NT2/D1 (cell line): ENCODE measurements at regions not wholly inside any gene's neighbourhood (a gene's known extent, or its start where the extent isn't known, plus 50 kb on each side); places are given as distances from the start of the nearest gene placed in this dataset.
"Not testable (repeated sequence)": the region's sequence is repeated elsewhere in the genome, so short reads cannot be mapped to it uniquely, and the experiment has no call there.

Source experiments
- DNase-seq: peaks from one replicate; pipeline ENCODE4 v3.0.0-alpha.2; 2011; ENCODE audit warnings: low read depth, low spot score
- H3K27me3 ChIP-seq: 2 replicates; pipeline ENCODE4 v1.6.0; 2011; ENCODE audit warnings: mild to moderate bottlenecking; ENCODE audit not compliant: insufficient read length, insufficient read depth
- H3K36me3 ChIP-seq: 2 replicates; pipeline ENCODE4 v1.6.1; 2011; ENCODE audit warnings: mild to moderate bottlenecking, low read length, mixed read lengths; ENCODE audit not compliant: insufficient read depth, insufficient read length
- H3K4me1 ChIP-seq: 2 replicates; pipeline ENCODE4 v1.5.1; 2011; ENCODE audit not compliant: insufficient read depth, insufficient read length
- H3K4me3 ChIP-seq: 2 replicates; pipeline ENCODE4 v1.5.1; 2011; ENCODE audit warnings: low read depth; ENCODE audit not compliant: insufficient read length
- H3K9ac ChIP-seq: 2 replicates; pipeline ENCODE4 v1.6.0; 2011; ENCODE audit warnings: low read depth; ENCODE audit not compliant: insufficient read length
- H3K9me3 ChIP-seq: 2 replicates; pipeline ENCODE4 v1.5.1; 2011; ENCODE audit warnings: mild to moderate bottlenecking, low read length; ENCODE audit not compliant: insufficient read depth
- SUZ12 ChIP-seq: IDR thresholded peaks from 2 replicates; pipeline ENCODE4 v1.6.1; 2011; ENCODE audit not compliant: insufficient read length, insufficient read depth; ENCODE audit errors: extremely low read depth
- YY1 ChIP-seq: IDR thresholded peaks from 2 replicates; pipeline ENCODE4 v1.6.1; 2011; ENCODE audit not compliant: insufficient read length, insufficient read depth
- ZNF274 ChIP-seq: IDR thresholded peaks from 2 replicates; pipeline ENCODE4 v1.6.1; 2011; ENCODE audit warnings: mild to moderate bottlenecking, low read depth, low read length

- no peak for DNase-seq
- Histone ChIP-seq H3K9me3 (no peaks in the 10 kb centered on the region), H3K4me3 (no peak overlapping the region), H3K9ac (no peak overlapping the region), H3K4me1 (peaks cover 3% of the 10 kb centered on the region), H3K27me3 (no peaks in the 10 kb centered on the region), H3K36me3 (no peaks in the 10 kb centered on the region)
- TF ChIP-seq ZNF274 = no peak
- no peak for TF ChIP-seq YY1
- TF ChIP-seq SUZ12 = no peak
These were observed 84.6 kb upstream of the ERCC4 start for GRCh38 chr16:13835387-13835786.

GRCh38 chr16:13835935-13836730, 83.8 kb upstream of the ERCC4 start:
- no peaks in the 10 kb centered on the region for H3K36me3 ChIP-seq
- H3K4me1 ChIP-seq = peaks cover 1% of the 10 kb centered on the region
- no peak for DNase-seq
- TF ChIP-seq YY1 = no peak
- TF ChIP-seq ZNF274 = no peak
- TF ChIP-seq SUZ12 = no peak
- no peaks in the 10 kb centered on the region for H3K9me3 ChIP-seq
- H3K27me3 ChIP-seq = no peaks in the 10 kb centered on the region
- no peak overlapping the region for H3K9ac ChIP-seq
- no peak overlapping the region for H3K4me3 ChIP-seq

GRCh38 chr16:13838401-13839190, 81.4 kb upstream of the ERCC4 start:
- DNase-seq = no peak
- no peaks in the 10 kb centered on the region for H3K27me3 ChIP-seq

GRCh38 chr16:13839577-13839976, 80.4 kb upstream of the ERCC4 start:
- no peak overlapping the region for H3K9ac ChIP-seq
- H3K4me1 ChIP-seq = no peaks in the 10 kb centered on the region
- no peak for DNase-seq
- H3K36me3 ChIP-seq = no peaks in the 10 kb centered on the region
- H3K27me3 ChIP-seq = no peaks in the 10 kb centered on the region
- no peak overlapping the region for H3K4me3 ChIP-seq
- TF ChIP-seq SUZ12 (no peak), ZNF274 (no peak), YY1 (no peak)
- no peaks in the 10 kb centered on the region for H3K9me3 ChIP-seq

More at GRCh38 chr16:13838401-13839190, 81.4 kb upstream of the ERCC4 start:
- no peak overlapping the region for H3K9ac ChIP-seq
- no peak overlapping the region for H3K4me3 ChIP-seq
- TF ChIP-seq ZNF274 (no peak), YY1 (no peak), SUZ12 (no peak)
- no peaks in the 10 kb centered on the region for H3K36me3 ChIP-seq
- no peaks in the 10 kb centered on the region for H3K9me3 ChIP-seq
- H3K4me1 ChIP-seq = no peaks in the 10 kb centered on the region

- no peak overlapping the region for H3K9ac ChIP-seq
- DNase-seq = no peak
- peaks cover 8% of the 10 kb centered on the region; the same call in 1 of the 2 replicates for H3K9me3 ChIP-seq
- H3K4me1 ChIP-seq = no peaks in the 10 kb centered on the region
- H3K4me3 ChIP-seq = no peak overlapping the region
- H3K36me3 ChIP-seq = no peaks in the 10 kb centered on the region
- TF ChIP-seq ZNF274 = no peak
- no peak for TF ChIP-seq YY1
- TF ChIP-seq SUZ12 = no peak
- no peaks in the 10 kb centered on the region for H3K27me3 ChIP-seq
These were observed 74.7 kb upstream of the ERCC4 start for GRCh38 chr16:13845232-13845631.

- no peaks in the 10 kb centered on the region for H3K27me3 ChIP-seq
These were observed 71.2 kb upstream of the ERCC4 start for GRCh38 chr16:13848795-13849194.

GRCh38 chr16:13850173-13850572, 69.8 kb upstream of the ERCC4 start:
- not testable (repeated sequence) for H3K4me1 ChIP-seq, H3K27me3 ChIP-seq, H3K9me3 ChIP-seq, H3K36me3 ChIP-seq, DNase-seq, H3K4me3 ChIP-seq, H3K9ac ChIP-seq

More at GRCh38 chr16:13848795-13849194, 71.2 kb upstream of the ERCC4 start:
- Histone ChIP-seq H3K9me3 (peaks cover 8% of the 10 kb centered on the region; the same call in 1 of the 2 replicates), H3K4me3 (no peak overlapping the region), H3K4me1 (no peaks in the 10 kb centered on the region), H3K36me3 (no peaks in the 10 kb centered on the region), H3K9ac (no peak overlapping the region)
- DNase-seq = no peak
- TF ChIP-seq YY1 (no peak), ZNF274 (no peak), SUZ12 (no peak)
